ENCODE measurements at regions not wholly inside any gene's neighbourhood (a gene's known extent, or its start where the extent isn't known, plus 50 kb on each side); places are given as distances from the start of the nearest gene placed in this dataset.

DNA sequence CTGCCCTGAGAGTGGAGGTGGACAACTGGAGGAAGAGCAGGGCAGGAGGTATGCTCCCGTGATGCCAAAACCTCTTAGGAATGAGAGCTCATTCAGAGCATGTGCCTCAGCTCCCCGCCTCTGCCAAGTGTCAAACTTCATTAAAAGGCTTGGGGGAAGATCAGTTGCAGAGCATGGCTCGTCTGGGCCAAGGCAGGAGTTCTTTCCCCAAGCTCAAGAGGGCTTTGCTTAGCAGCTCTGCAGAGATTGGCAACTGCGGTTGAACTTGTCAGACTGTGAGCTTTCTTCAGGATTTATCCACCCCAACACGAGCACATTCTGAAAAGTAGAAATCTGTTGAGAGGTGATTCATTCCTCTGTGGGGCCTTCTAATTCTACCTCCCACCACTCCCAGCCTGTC is 248.1 kb downstream of the HS3ST3A1 start:
- Histone ChIP-seq H2AK5ac (ENCODE audit: low read depth, low read length) (no peak overlapping the region), H3K4me2 (ENCODE audit: insufficient read depth in 1 of 2, low read depth in 2 of 2, low read length in 2 of 2) (no peak overlapping the region), H3K9ac (replicated peaks in 1 of 4; ENCODE audit: extremely low read depth in 1 of 4, low read depth in 3 of 4, low read length in 3 of 4) (no peak overlapping the region), H3K56ac (replicated peaks; ENCODE audit: insufficient read length, low read depth, low read length) (no peak overlapping the region), H4K5ac (ENCODE audit: insufficient read length, low read depth, low read length) (no peak overlapping the region), H3K27me3 (replicated peaks in 1 of 4; ENCODE audit: control insufficient read depth in 3 of 4, extremely low read depth in 1 of 4, insufficient read depth in 3 of 4, low read length in 3 of 4) (no peaks in the 10 kb centered on the region), H3K4me3 (ENCODE audit: extremely low read depth in 1 of 4, insufficient read depth in 2 of 4, low read depth in 3 of 4, low read length in 4 of 4) (no peak overlapping the region), H2BK15ac (ENCODE audit: low read length) (no peak overlapping the region), H2BK20ac (ENCODE audit: low read length) (no peak overlapping the region), H3K4ac (replicated peaks; ENCODE audit: insufficient read length, low read depth, low read length) (no peak overlapping the region), H3K23me2 (ENCODE audit: low read depth, low read length) (no peaks in the 10 kb centered on the region), H3K4me1 (replicated peaks in 1 of 4; ENCODE audit: control insufficient read depth in 3 of 4, insufficient read depth in 4 of 4, low read length in 3 of 4) (no peaks in the 10 kb centered on the region), H2AFZ (ENCODE audit: low read length) (no peak overlapping the region), H2BK120ac (replicated peaks; ENCODE audit: low read depth, low read length) (no peak overlapping the region), H3K14ac (ENCODE audit: insufficient read length) (no peak overlapping the region), H3K27ac (ENCODE audit: low read depth, low read length) (no peak overlapping the region), H3K36me3 (ENCODE audit: control insufficient read depth in 2 of 4, insufficient read depth in 4 of 4, low read length in 3 of 4) (no peaks in the 10 kb centered on the region), H3K79me2 (ENCODE audit: control insufficient read depth in 1 of 2, insufficient read depth in 2 of 2, low read length in 2 of 2) (no peaks in the 10 kb centered on the region), H4K20me1 (replicated peaks in 1 of 2; ENCODE audit: control insufficient read depth in 1 of 2, insufficient read depth in 2 of 2, low read length in 2 of 2) (no peaks in the 10 kb centered on the region), H4K91ac (replicated peaks; ENCODE audit: insufficient read length, low read length) (no peak overlapping the region), H3K23ac (ENCODE audit: insufficient read length) (no peak overlapping the region), H3K9me3 (ENCODE audit: insufficient read depth in 2 of 2, low read depth in 1 of 2, low read length in 1 of 2) (no peaks in the 10 kb centered on the region), H3K18ac (ENCODE audit: extremely low read depth, low read length) (no peak overlapping the region), H2BK12ac (ENCODE audit: low read depth, low read length) (no peak overlapping the region), H3K79me1 (ENCODE audit: low read depth, low read length) (no peaks in the 10 kb centered on the region), H4K8ac (ENCODE audit: extremely low read depth, insufficient read depth, low read length) (no peak overlapping the region), H2BK5ac (ENCODE audit: low read depth, low read length) (no peak overlapping the region)
- FAIRE-seq (no peak), DNase-seq (ENCODE audit: low read depth in 1 of 2, low spot score in 2 of 2) (no peak)
- 92% methylated on average over 5 of the region's 5 CpGs; no CpG with 5 or more reads in 1 of the 2 experiments for WGBS, 2 experiments (ENCODE audit: extremely low coverage in 1 of 2, insufficient coverage in 1 of 2, insufficient read length in 1 of 2, insufficient replicate concordance in 2 of 2, low coverage in 1 of 2, low lambda C conversion rate in 2 of 2, missing lambda C conversion rate in 1 of 2)
- POLR2A ChIA-PET (ENCODE audit: partially characterized antibody), result no interaction called here
- CTCF ChIA-PET (ENCODE audit: partially characterized antibody), result interaction anchor here (1.3 to 1.8 kb wide), 4 partner anchors 9 to 19 kb away, joined by 3 to 6 read pairs (median 5); no protein-coding TSS in a partner anchor
- TF ChIP-seq SAP30 (IDR thresholded peaks at IDR 0.05; ENCODE audit: insufficient read depth, insufficient replicate concordance, low read length) (no peak), USF2 (IDR thresholded peaks at IDR 0.05; ENCODE audit: low read length) (no peak), HDAC2 (IDR thresholded peaks at IDR 0.05; ENCODE audit: borderline replicate concordance in 1 of 2, low read depth in 2 of 2, low read length in 2 of 2) (no peak), SIN3A (conservative IDR thresholded peaks at IDR 0.05 in 1 of 2, IDR thresholded peaks at IDR 0.05 in 1 of 2; ENCODE audit: low read depth in 1 of 2, low read length in 2 of 2) (no peak), KDM4A (IDR thresholded peaks at IDR 0.05; ENCODE audit: low read depth, low read length, severe bottlenecking) (no peak), SIX5 (IDR thresholded peaks at IDR 0.05; ENCODE audit: low read depth, low read length) (no peak), KDM5A (IDR thresholded peaks at IDR 0.05; ENCODE audit: low read length) (no peak)
- TF ChIP-seq, protein P1, sequence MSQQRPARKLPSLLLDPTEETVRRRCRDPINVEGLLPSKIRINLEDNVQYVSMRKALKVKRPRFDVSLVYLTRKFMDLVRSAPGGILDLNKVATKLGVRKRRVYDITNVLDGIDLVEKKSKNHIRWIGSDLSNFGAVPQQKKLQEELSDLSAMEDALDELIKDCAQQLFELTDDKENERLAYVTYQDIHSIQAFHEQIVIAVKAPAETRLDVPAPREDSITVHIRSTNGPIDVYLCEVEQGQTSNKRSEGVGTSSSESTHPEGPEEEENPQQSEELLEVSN (IDR thresholded peaks at IDR 0.05), result 0 out of 2 replicates have a peak, but pooled peaks have one; percentile 17
